HG02798 (cell line): ENCODE measurements at regions not wholly inside any gene's neighbourhood (a gene's known extent, or its start where the extent isn't known, plus 50 kb on each side); places are given as distances from the start of the nearest gene placed in this dataset.
"Not testable (repeated sequence)": the region's sequence is repeated elsewhere in the genome, so short reads cannot be mapped to it uniquely, and the experiment has no call there.

ENCODE experiments used
- ATAC-seq: cut with Tn5 transposase; IDR thresholded peaks from one replicate; pipeline ENCODE4 v1.9.1; 2021; ENCODE audit warnings: mild to moderate bottlenecking; ENCODE audit not compliant: unreplicated experiment, poor library complexity

GRCh38 chr1:229000187-229000586 lies 264.9 kb downstream of the RHOU start:
- no peak for ATAC-seq

GRCh38 chr1:229001467-229002011 lies 266.3 kb downstream of the RHOU start:
- no peak for ATAC-seq

- no peak for ATAC-seq
Observed at GRCh38 chr1:229002037-229002436, 266.8 kb downstream of the RHOU start.

- ATAC-seq: no peak
Observed at GRCh38 chr1:229002451-229002960, 267.2 kb downstream of the RHOU start.

- ATAC-seq: no peak
Observed at GRCh38 chr1:229003233-229004031, 267.5 kb upstream of the RAB4A start.

- ATAC-seq: no peak
Observed at GRCh38 chr1:229004066-229004833, 266.7 kb upstream of the RAB4A start.

- no peak for ATAC-seq
Observed at GRCh38 chr1:229005097-229005496, 265.8 kb upstream of the RAB4A start.

- ATAC-seq: no peak
Observed at GRCh38 chr1:229005556-229005955, 265.4 kb upstream of the RAB4A start.

GRCh38 chr1:229006121-229006870 lies 264.6 kb upstream of the RAB4A start:
- ATAC-seq: no peak

- no peak for ATAC-seq
Observed at GRCh38 chr1:229007167-229007566, 263.7 kb upstream of the RAB4A start.

- no peak for ATAC-seq
Observed at GRCh38 chr1:229007701-229008100, 263.2 kb upstream of the RAB4A start.

- ATAC-seq: not testable (repeated sequence)
Observed at GRCh38 chr1:229008347-229008746, 262.6 kb upstream of the RAB4A start.

- ATAC-seq: no peak
Observed at GRCh38 chr1:229011022-229011421, 259.9 kb upstream of the RAB4A start.

GRCh38 chr1:229012823-229013222 lies 258.1 kb upstream of the RAB4A start:
- no peak for ATAC-seq

GRCh38 chr1:229013981-229014380 lies 256.9 kb upstream of the RAB4A start:
- ATAC-seq: no peak

- ATAC-seq: no peak
Observed at GRCh38 chr1:229015806-229016205, 255.1 kb upstream of the RAB4A start.

GRCh38 chr1:229017091-229017490 lies 253.8 kb upstream of the RAB4A start:
- ATAC-seq: no peak

GRCh38 chr1:229018674-229019295 lies 252.1 kb upstream of the RAB4A start:
- ATAC-seq: no peak

GRCh38 chr1:229019663-229020271 lies 251.1 kb upstream of the RAB4A start:
- no peak for ATAC-seq

GRCh38 chr1:229021034-229021433 lies 249.9 kb upstream of the RAB4A start:
- not testable (repeated sequence) for ATAC-seq
